ENCODE measurements at regions not wholly inside any gene's neighbourhood (a gene's known extent, or its start where the extent isn't known, plus 50 kb on each side); places are given as distances from the start of the nearest gene placed in this dataset.
"Not testable (repeated sequence)": the region's sequence is repeated elsewhere in the genome, so short reads cannot be mapped to it uniquely, and the experiment has no call there.

DNA sequence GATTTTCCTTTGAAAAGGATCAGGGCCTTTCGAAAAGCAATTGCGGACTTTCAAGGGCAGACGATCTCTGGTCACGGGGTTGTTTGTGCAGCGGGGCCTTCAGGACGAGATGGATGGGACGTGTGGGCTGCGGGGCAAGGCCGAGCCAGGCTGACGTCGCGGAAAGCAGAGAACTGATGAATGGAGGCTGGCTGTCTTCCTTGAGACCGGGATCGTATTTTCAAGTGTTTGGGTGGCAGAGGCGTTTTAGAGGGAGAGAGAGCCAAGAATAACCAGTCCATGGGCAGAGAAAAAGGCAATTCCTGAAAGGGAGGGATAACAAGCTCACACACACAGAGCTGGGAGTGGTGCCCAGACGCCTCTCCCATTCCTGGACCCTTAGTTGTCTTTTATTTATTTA is 138.9 kb upstream of the USP29 start:
- H3K27me3 ChIP-seq = no peaks in the 10 kb centered on the region
- H3K36me3 ChIP-seq = no peaks in the 10 kb centered on the region
- no peaks in the 10 kb centered on the region for H3K4me1 ChIP-seq (ENCODE audit: low read depth)
- H3K4me3 ChIP-seq = no peak overlapping the region
- no peak overlapping the region for H3K27ac ChIP-seq
- TF ChIP-seq, protein P1, sequence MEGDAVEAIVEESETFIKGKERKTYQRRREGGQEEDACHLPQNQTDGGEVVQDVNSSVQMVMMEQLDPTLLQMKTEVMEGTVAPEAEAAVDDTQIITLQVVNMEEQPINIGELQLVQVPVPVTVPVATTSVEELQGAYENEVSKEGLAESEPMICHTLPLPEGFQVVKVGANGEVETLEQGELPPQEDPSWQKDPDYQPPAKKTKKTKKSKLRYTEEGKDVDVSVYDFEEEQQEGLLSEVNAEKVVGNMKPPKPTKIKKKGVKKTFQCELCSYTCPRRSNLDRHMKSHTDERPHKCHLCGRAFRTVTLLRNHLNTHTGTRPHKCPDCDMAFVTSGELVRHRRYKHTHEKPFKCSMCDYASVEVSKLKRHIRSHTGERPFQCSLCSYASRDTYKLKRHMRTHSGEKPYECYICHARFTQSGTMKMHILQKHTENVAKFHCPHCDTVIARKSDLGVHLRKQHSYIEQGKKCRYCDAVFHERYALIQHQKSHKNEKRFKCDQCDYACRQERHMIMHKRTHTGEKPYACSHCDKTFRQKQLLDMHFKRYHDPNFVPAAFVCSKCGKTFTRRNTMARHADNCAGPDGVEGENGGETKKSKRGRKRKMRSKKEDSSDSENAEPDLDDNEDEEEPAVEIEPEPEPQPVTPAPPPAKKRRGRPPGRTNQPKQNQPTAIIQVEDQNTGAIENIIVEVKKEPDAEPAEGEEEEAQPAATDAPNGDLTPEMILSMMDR (IDR thresholded peaks at IDR 0.05; ENCODE audit: low read depth, low read length) = no peak
- DNase-seq (ENCODE audit: low read depth in 1 of 2, low spot score in 1 of 2) = no peak
- no peaks in the 10 kb centered on the region for H3K9me3 ChIP-seq (ENCODE audit: low read depth)

DNA sequence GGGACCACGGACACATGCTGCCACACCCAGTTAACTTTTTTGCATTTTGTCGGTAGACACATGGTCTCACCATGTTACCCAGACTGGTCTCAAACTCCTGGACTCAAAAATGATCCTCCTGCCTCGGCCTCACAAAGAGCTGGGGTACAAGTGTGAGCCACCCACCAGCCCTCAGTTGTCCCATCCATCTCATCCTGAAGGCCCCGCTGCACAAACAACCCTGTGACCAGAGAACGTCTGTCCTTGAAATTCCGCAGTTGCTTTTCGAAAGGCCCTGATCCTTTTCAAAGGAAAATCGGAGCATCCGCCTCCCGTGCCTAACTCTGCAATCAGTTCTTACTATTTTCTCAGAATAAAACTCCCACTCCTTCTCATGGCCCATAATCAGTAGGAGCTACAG is 138.3 kb upstream of the USP29 start:
- not testable (repeated sequence) for H3K27me3 ChIP-seq; DNase-seq (ENCODE audit: low read depth in 1 of 2, low spot score in 1 of 2); H3K9me3 ChIP-seq (ENCODE audit: low read depth); H3K4me3 ChIP-seq; H3K36me3 ChIP-seq; H3K4me1 ChIP-seq (ENCODE audit: low read depth); H3K27ac ChIP-seq

DNA sequence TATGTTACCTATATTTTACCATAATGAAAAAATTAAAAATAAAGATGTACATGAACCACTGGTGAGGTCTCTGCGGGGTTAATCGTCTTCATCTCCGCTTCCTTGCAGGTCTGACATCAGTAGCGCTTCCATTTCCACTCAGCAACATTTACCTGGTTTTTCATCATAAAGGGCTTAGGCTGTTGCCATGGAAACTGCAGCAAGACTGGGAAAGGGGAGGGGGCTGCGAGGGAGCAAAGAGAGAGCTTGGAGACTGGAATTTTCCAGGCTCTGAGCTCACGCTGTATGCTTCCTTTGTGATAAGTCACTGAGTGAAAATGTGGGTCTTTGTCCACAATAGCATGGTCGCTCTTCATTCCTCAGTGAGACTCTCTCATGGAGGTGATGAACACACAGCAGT is 136.6 kb upstream of the USP29 start:
- Histone ChIP-seq H3K27me3 (no peaks in the 10 kb centered on the region), H3K4me1 (ENCODE audit: low read depth) (no peaks in the 10 kb centered on the region), H3K9me3 (ENCODE audit: low read depth) (no peaks in the 10 kb centered on the region), H3K27ac (no peak overlapping the region), H3K4me3 (no peak overlapping the region), H3K36me3 (no peaks in the 10 kb centered on the region)
- TF ChIP-seq, protein P1 (IDR thresholded peaks at IDR 0.05; ENCODE audit: low read depth, low read length) = no peak
- no peak for DNase-seq (ENCODE audit: low read depth in 1 of 2, low spot score in 1 of 2)

DNA sequence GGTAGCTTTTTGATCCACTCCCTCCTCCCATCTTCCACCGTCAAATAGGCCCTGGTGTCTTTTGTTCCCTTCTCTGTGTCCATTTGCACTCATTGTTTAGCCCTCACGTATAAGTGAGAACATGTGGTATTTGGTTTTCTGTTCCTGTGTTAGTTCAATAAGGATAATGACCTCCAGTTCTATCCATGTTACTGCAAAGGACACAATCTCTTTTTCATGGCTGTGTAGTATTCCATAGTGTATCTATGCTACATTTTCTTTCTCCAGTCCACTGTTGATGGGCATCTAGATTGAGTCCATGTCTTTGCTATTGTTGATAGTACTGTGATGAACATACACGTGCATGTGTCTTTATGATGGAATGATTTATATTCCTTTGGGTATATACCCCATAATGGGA is 136.0 kb upstream of the USP29 start:
- H3K4me3 ChIP-seq = no peak overlapping the region
- no peak overlapping the region for H3K27ac ChIP-seq
- TF ChIP-seq, protein P1 (IDR thresholded peaks at IDR 0.05; ENCODE audit: low read depth, low read length) = no peak
- no peak for DNase-seq (ENCODE audit: low read depth in 1 of 2, low spot score in 1 of 2)
- H3K27me3 ChIP-seq = no peaks in the 10 kb centered on the region
- no peaks in the 10 kb centered on the region for H3K9me3 ChIP-seq (ENCODE audit: low read depth)
- H3K36me3 ChIP-seq = no peaks in the 10 kb centered on the region
- no peaks in the 10 kb centered on the region for H3K4me1 ChIP-seq (ENCODE audit: low read depth)

DNA sequence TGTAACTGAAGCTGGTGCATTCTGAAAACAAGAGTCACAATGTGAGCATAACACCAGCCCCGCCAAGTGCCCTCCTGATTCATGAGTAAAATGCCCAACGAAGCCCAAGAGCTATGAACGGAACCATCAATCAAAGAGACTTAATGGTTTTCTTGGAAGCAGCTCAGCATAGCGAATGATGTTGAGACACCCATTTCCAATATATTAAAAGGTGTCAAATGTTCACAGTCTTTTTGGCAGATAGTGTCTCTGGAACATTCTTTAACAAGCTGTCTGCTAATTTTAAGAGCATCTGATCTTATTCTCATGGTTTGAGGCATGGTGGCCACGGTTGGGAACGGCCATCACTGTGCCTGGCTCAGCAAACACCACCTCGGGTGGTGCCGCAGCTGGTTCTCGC is 133.4 kb upstream of the USP29 start:
- no peaks in the 10 kb centered on the region for H3K9me3 ChIP-seq (ENCODE audit: low read depth)
- TF ChIP-seq, protein P1 (IDR thresholded peaks at IDR 0.05; ENCODE audit: low read depth, low read length) = no peak
- no peaks in the 10 kb centered on the region for H3K4me1 ChIP-seq (ENCODE audit: low read depth)
- no peaks in the 10 kb centered on the region for H3K36me3 ChIP-seq
- H3K27me3 ChIP-seq = no peaks in the 10 kb centered on the region
- H3K4me3 ChIP-seq = no peak overlapping the region
- H3K27ac ChIP-seq = no peak overlapping the region
- no peak for DNase-seq (ENCODE audit: low read depth in 1 of 2, low spot score in 1 of 2)

DNA sequence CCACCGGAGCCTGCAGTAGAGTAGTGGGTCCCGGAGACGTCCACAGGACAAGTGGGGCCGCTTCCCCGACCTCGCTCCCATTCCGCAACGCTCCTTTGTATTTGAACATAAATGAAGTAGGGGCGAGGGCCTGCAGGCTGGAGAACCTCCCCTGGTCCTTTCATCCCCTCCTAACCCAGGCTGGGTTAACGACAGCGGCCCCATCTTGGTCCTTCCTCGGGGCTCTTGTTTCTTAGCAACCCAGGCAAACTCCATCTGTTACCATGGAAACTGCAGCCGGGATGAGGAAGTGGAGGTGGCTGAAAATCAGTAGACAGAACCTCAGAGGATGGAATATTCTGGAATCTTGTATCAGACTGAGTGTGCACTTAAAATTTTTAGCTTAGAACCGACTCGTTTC is 132.6 kb upstream of the USP29 start:
- DNase-seq (ENCODE audit: low read depth in 1 of 2, low spot score in 1 of 2) = no peak

More for the DNA sequence above, 132.6 kb upstream of the USP29 start:
- Histone ChIP-seq H3K27ac (no peak overlapping the region), H3K4me1 (ENCODE audit: low read depth) (no peaks in the 10 kb centered on the region), H3K36me3 (no peaks in the 10 kb centered on the region), H3K9me3 (ENCODE audit: low read depth) (no peaks in the 10 kb centered on the region), H3K27me3 (no peaks in the 10 kb centered on the region), H3K4me3 (no peak overlapping the region)
- TF ChIP-seq, protein P1 (IDR thresholded peaks at IDR 0.05; ENCODE audit: low read depth, low read length) = no peak
